Peyer's patch (tissue), 4 donors: ENCODE measurements at regions not wholly inside any gene's neighbourhood (a gene's known extent, or its start where the extent isn't known, plus 50 kb on each side); places are given as distances from the start of the nearest gene placed in this dataset.

ENCODE experiments used
- POLR2A ChIP-seq, 2 donors: fragments of 450-650 bp; IDR thresholded peaks; one replicate each; pipeline ENCODE4 v1.5.1; 2017; ENCODE audit warnings: antibody characterized with exemption in 2 of 2, mild to moderate bottlenecking in 2 of 2, moderate library complexity in 2 of 2
- TF ChIP-seq, protein P1 (sequence below), 6 experiments: fragments of 450-650 bp in 4 of 6; fragments of 200-600 bp in 2 of 6; sonication (generic) in 1 of 6; IDR thresholded peaks; one replicate each; pipeline ENCODE4 v1.5.1; 2017 to 2019; ENCODE audit warnings: antibody characterized with exemption in 6 of 6, mild to moderate bottlenecking in 3 of 6, moderate library complexity in 1 of 6

- TF ChIP-seq, protein P1, sequence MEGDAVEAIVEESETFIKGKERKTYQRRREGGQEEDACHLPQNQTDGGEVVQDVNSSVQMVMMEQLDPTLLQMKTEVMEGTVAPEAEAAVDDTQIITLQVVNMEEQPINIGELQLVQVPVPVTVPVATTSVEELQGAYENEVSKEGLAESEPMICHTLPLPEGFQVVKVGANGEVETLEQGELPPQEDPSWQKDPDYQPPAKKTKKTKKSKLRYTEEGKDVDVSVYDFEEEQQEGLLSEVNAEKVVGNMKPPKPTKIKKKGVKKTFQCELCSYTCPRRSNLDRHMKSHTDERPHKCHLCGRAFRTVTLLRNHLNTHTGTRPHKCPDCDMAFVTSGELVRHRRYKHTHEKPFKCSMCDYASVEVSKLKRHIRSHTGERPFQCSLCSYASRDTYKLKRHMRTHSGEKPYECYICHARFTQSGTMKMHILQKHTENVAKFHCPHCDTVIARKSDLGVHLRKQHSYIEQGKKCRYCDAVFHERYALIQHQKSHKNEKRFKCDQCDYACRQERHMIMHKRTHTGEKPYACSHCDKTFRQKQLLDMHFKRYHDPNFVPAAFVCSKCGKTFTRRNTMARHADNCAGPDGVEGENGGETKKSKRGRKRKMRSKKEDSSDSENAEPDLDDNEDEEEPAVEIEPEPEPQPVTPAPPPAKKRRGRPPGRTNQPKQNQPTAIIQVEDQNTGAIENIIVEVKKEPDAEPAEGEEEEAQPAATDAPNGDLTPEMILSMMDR (IDR thresholded peaks at IDR 0.05), result no peak
- TF ChIP-seq POLR2A (IDR thresholded peaks at IDR 0.05), result no peak
Measured at GRCh38 chr13:104163866-104164630, 1097.8 kb upstream of the SLC10A2 start.
